ENCODE measurements at regions not wholly inside any gene's neighbourhood (a gene's known extent, or its start where the extent isn't known, plus 50 kb on each side); places are given as distances from the start of the nearest gene placed in this dataset.

DNA sequence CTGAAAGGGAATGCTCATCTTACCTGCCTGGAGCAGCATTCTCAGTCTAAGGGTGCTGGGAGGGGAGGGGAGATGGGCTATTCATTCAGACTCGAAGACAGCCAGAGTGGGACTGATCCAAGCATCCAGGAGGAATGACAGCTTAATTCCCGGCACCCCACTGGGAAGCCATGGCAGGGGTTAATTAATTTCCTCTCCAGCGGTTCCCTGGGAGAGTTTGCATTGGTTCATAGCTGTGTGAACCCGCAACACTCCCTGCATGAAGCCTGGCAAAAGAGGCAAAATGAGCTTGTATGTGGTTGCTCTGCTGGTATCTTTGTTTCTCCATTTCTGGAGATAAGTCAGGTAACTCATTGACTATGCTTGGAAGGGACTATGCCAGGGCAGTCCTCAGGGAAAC, 401.0 kb upstream of the SLC24A2 start:
- Histone ChIP-seq H4K8ac (ENCODE audit: low read depth in 2 of 2, low read length in 2 of 2) (no peak overlapping the region), H4K5ac (ENCODE audit: low read depth, low read length) (no peak overlapping the region), H3K14ac (replicated peaks; ENCODE audit: low read depth, low read length) (no peak overlapping the region), H3K4me1 (ENCODE audit: control insufficient read depth, insufficient read depth, low read length) (no peaks in the 10 kb centered on the region), H4K91ac (ENCODE audit: insufficient read depth, low read depth, low read length) (no peak overlapping the region), H2AK9ac (replicated peaks; ENCODE audit: low read depth, low read length, poor library complexity) (no peak overlapping the region), H4K20me1 (ENCODE audit: insufficient read depth, low read length) (no peaks in the 10 kb centered on the region), H3K36me3 (ENCODE audit: control insufficient read depth, insufficient read depth, low read length) (no peaks in the 10 kb centered on the region), H3K27ac (ENCODE audit: insufficient read depth, low read length) (no peak overlapping the region), H3K4ac (ENCODE audit: low read depth, low read length) (no peak overlapping the region), H3K23ac (ENCODE audit: low read depth, low read length) (no peak overlapping the region), H3K4me2 (ENCODE audit: low read depth, low read length) (no peak overlapping the region), H3K9me1 (ENCODE audit: insufficient read depth, low read length) (no peaks in the 10 kb centered on the region), H2BK120ac (ENCODE audit: low read depth, low read length) (no peak overlapping the region), H2BK20ac (ENCODE audit: low read depth, low read length) (no peak overlapping the region), H2BK15ac (ENCODE audit: low read depth, low read length) (no peak overlapping the region), H3K79me1 (ENCODE audit: low read depth in 1 of 2, low read length in 2 of 2) (no peaks in the 10 kb centered on the region), H2AFZ (replicated peaks; ENCODE audit: low read length, poor library complexity) (no peak overlapping the region), H3K56ac (ENCODE audit: extremely low read depth, insufficient read depth, low read length) (no peak overlapping the region), H3K4me3 (ENCODE audit: insufficient read depth, low read depth, low read length) (no peak overlapping the region), H3K18ac (ENCODE audit: low read depth, low read length) (no peak overlapping the region), H2BK5ac (ENCODE audit: low read depth, low read length, poor library complexity, severe bottlenecking) (no peak overlapping the region), H3K27me3 (ENCODE audit: control insufficient read depth, insufficient read depth, low read length) (peaks cover 3% of the 10 kb centered on the region), H3K9me3 (ENCODE audit: control insufficient read depth, insufficient read depth, low read length) (no peaks in the 10 kb centered on the region), H3K9ac (ENCODE audit: low read depth, low read length) (no peak overlapping the region), H2AK5ac (ENCODE audit: low read depth, low read length) (no peak overlapping the region)
- ChIA-PET CTCF (no interaction called here), POLR2A (ENCODE audit: unreplicated experiment) (no interaction called here)
- no TSS peak for BruUV-seq (replicated peaks)
- intact Hi-C loops (cut with micrococcal nuclease) = no loop called here
- in situ Hi-C loops (cut with MboI; ENCODE audit: low sequenced_read_pairs) = loop anchor here (25.0 kb wide), 1 partner anchor 922 kb away; no protein-coding TSS in a partner anchor
- DNase-seq = no peak
- no CpG with 5 or more reads among the region's 4 CpGs for WGBS, 2 experiments (ENCODE audit: extremely low coverage in 2 of 2, insufficient read length in 1 of 2)
- dilution Hi-C loops (cut with HindIII; ENCODE audit: low sequenced_read_pairs, unreplicated experiment) = no loop called here
- TF ChIP-seq MXI1 (IDR thresholded peaks at IDR 0.05; ENCODE audit: borderline replicate concordance, low read depth, low read length) (no peak), CHD1 (IDR thresholded peaks at IDR 0.05; ENCODE audit: low read depth, low read length) (no peak), CEBPB (IDR thresholded peaks at IDR 0.05; ENCODE audit: low read depth, low read length) (no peak), RCOR1 (IDR thresholded peaks at IDR 0.05; ENCODE audit: insufficient replicate concordance, low read length) (no peak), BHLHE40 (IDR thresholded peaks at IDR 0.05; ENCODE audit: low read depth, low read length) (no peak), USF2 (IDR thresholded peaks at IDR 0.05; ENCODE audit: low read depth, low read length) (no peak), ELK1 (IDR thresholded peaks at IDR 0.05; ENCODE audit: borderline replicate concordance, low read depth, low read length) (no peak), RFX5 (IDR thresholded peaks at IDR 0.05; ENCODE audit: low read depth, low read length) (no peak), MAZ (IDR thresholded peaks at IDR 0.05; ENCODE audit: borderline replicate concordance, low read depth, low read length) (no peak), POLR2A (IDR thresholded peaks at IDR 0.05; ENCODE audit: low read depth, low read length) (no peak), MAFK (IDR thresholded peaks at IDR 0.05; ENCODE audit: low read depth, low read length) (no peak), FOS (IDR thresholded peaks at IDR 0.05; ENCODE audit: low read depth, low read length) (no peak), SMC3 (IDR thresholded peaks at IDR 0.05; ENCODE audit: low read depth, low read length) (no peak), NFE2L2 (IDR thresholded peaks at IDR 0.05; ENCODE audit: low read depth, low read length) (no peak), RAD21 (IDR thresholded peaks at IDR 0.05; ENCODE audit: low read length) (no peak)
- TF ChIP-seq, protein P1, sequence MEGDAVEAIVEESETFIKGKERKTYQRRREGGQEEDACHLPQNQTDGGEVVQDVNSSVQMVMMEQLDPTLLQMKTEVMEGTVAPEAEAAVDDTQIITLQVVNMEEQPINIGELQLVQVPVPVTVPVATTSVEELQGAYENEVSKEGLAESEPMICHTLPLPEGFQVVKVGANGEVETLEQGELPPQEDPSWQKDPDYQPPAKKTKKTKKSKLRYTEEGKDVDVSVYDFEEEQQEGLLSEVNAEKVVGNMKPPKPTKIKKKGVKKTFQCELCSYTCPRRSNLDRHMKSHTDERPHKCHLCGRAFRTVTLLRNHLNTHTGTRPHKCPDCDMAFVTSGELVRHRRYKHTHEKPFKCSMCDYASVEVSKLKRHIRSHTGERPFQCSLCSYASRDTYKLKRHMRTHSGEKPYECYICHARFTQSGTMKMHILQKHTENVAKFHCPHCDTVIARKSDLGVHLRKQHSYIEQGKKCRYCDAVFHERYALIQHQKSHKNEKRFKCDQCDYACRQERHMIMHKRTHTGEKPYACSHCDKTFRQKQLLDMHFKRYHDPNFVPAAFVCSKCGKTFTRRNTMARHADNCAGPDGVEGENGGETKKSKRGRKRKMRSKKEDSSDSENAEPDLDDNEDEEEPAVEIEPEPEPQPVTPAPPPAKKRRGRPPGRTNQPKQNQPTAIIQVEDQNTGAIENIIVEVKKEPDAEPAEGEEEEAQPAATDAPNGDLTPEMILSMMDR (conservative IDR thresholded peaks at IDR 0.05; ENCODE audit: low read depth, low read length) = no peak
- no peak for ATAC-seq (ENCODE audit: low read depth)
